GM20000 (cell line): ENCODE measurements at regions not wholly inside any gene's neighbourhood (a gene's known extent, or its start where the extent isn't known, plus 50 kb on each side); places are given as distances from the start of the nearest gene placed in this dataset.

Source experiments
- DNase-seq: peaks from one replicate; pipeline ENCODE4 v3.0.0; 2012; ENCODE audit warnings: low spot score
- TF ChIP-seq, protein P1 (sequence below): IDR thresholded peaks from 2 replicates; pipeline ENCODE4 v1.5.1; 2012; ENCODE audit warnings: mild to moderate bottlenecking, control low read depth; ENCODE audit errors: extremely low read depth, missing control alignments

DNA sequence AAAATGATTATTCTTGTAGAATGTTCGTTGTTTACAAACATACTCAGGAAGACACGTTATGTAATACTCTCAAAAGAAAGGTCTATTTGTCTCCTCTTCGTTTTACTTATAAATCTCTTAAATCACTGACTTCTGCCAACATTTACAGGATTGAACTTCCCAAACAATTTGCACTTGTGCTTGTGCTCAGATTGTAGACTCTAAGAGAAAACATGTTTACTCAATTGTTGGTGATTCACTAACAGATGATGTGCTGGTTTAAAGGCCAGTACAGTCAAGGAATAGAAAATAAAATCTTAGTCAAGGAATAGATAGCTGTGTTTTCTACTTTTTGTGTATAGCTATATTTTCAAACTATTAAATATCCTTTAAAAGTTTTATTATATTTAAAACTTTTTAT is 172.8 kb downstream of the GJA1 start:
- TF ChIP-seq, protein P1, sequence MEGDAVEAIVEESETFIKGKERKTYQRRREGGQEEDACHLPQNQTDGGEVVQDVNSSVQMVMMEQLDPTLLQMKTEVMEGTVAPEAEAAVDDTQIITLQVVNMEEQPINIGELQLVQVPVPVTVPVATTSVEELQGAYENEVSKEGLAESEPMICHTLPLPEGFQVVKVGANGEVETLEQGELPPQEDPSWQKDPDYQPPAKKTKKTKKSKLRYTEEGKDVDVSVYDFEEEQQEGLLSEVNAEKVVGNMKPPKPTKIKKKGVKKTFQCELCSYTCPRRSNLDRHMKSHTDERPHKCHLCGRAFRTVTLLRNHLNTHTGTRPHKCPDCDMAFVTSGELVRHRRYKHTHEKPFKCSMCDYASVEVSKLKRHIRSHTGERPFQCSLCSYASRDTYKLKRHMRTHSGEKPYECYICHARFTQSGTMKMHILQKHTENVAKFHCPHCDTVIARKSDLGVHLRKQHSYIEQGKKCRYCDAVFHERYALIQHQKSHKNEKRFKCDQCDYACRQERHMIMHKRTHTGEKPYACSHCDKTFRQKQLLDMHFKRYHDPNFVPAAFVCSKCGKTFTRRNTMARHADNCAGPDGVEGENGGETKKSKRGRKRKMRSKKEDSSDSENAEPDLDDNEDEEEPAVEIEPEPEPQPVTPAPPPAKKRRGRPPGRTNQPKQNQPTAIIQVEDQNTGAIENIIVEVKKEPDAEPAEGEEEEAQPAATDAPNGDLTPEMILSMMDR, result no peak
- no peak for DNase-seq

DNA sequence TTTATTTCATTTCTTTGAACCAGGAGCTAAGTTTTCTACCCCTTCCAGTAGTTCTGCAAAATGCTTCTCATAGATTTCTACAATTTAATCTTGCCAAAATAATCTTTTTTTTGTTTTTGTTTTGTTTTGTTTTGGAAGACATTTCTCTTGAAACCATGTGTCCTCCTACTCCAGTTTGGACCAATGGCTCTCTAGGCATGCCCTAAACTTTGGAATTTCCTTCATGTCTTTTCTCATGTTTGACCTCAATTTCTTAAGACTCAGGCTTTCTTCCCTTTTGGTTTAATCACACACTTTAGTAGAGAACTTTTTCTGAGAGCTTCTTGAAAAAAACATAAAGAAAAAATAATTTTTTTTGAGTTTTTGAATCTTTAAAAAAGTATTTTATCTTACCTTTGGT is 173.8 kb downstream of the GJA1 start:
- TF ChIP-seq, protein P1, result no peak
- no peak for DNase-seq

DNA sequence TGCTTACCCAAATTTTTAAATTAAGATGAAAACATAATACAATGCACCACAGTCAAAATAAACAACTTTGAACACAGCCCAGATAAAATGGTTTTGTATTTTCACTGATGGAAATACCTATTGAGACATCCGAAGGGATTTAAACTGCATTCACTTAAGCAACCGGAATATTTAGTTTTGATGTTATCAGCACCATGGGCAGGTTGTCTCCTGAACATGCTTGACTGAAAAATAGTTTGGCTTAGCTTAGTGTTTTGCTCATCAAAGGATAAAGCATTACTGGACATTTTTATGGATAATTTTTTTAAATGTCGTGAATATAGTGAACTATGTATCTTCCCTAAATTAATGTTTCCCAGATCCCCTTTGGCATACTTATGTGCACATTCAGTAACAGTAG is 177.5 kb downstream of the GJA1 start:
- DNase-seq, result no peak
- TF ChIP-seq, protein P1, result no peak

DNA sequence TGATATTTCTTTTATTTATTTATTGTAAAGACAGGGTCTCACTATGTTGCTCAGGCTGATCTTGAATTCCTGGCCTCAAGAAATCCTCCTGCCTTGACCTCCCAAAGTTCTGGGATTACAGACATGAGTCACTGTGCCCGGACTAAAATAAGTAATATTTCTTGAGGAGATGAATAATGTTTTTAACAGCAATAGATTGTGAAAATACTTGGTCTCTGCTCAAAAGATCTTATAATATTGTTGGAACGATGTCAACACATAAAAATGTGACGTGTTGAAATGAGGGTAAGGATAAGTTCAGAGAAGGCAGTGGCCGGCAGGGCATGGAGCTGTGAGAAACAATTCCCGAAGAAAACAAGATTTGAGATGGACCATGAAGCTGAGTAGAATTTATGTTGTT is 178.7 kb downstream of the GJA1 start:
- TF ChIP-seq, protein P1, result no peak
- DNase-seq, result no peak

DNA sequence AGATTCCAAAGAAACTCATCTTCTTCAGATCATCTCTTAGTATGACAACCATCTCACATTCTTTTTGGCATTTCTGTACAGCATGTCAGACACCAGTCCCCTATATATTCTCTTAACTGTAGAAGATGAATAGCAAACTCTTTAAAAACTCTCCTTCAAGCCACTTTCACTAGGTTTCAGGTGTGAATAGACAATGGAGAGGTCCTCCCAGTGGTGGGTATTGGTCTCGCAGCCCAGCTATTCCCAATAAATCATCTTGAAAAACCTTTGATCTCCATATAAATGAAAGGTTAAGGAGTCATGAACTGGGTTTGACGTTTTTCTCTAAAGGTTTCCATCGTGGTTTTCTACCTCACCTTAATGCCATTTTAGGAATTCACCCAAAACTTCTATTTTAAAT is 180.0 kb downstream of the GJA1 start:
- TF ChIP-seq, protein P1, result no peak
- DNase-seq, result no peak

DNA sequence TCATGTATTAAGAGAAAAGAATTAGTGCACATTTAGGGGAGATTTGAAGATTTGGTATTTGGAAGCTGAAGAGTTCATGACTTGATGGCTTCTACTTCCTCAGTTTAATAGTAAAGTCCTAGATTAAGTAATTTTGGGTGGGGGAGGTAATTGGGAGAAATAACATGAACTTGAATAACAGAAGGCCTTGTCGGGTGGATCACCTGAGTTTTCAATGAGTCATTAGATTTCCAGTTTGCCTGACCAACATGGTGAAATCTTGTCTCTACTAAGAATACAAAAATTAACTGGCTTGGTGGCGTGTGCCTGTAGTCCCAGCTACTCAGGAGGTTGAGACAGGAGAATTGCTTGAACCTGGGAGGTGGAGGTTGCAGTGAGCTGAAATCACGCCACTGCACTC is 181.0 kb downstream of the GJA1 start:
- TF ChIP-seq, protein P1, result no peak
- no peak for DNase-seq

DNA sequence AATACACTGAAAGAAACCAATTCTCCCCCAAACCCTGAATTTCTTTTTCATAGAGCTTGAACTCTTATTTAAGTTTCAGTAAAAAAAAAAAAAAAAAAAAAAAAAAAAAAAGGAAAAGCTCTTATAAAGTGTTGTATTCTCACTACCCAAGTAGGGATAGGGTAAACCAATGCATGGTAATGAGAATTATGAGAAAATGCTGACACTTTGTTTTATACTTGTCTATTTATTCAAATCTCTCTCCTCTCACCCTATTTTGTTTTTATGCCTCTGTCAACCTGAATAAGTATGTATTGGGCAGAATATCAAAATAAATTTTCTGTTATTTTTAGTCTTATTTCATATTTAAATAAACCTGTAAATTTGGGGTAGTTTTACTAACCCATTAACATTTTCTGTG is 181.9 kb downstream of the GJA1 start:
- TF ChIP-seq, protein P1, result no peak
- no peak for DNase-seq
